Aorta (tissue), 5 donors: ENCODE measurements at regions not wholly inside any gene's neighbourhood (a gene's known extent, or its start where the extent isn't known, plus 50 kb on each side); places are given as distances from the start of the nearest gene placed in this dataset.

Source experiments
- ATAC-seq: fragments of 200-7000 bp; cut with Tn5 transposase; one replicate; pipeline ENCODE4 v1.9.1; 2022; ENCODE audit warnings: moderate library complexity; ENCODE audit not compliant: low FRiP score
- DNase-seq, 2 donors: peaks; one replicate each; pipeline ENCODE4 v3.0.0-alpha.2; 2020
- H3K27ac ChIP-seq, 2 donors: one replicate each; pipeline ENCODE4 v1.5.1; 2013; ENCODE audit warnings: low read length in 2 of 2, mild to moderate bottlenecking in 2 of 2, moderate library complexity in 2 of 2, control low read depth in 1 of 2, inconsistent platforms in 1 of 2, low read depth in 1 of 2
- H3K27me3 ChIP-seq, 2 donors: one replicate each; pipeline ENCODE4 v1.6.1; 2013; ENCODE audit warnings: control low read depth in 1 of 2, low read length in 1 of 2, mild to moderate bottlenecking in 1 of 2, moderate library complexity in 1 of 2; ENCODE audit not compliant: insufficient read depth in 2 of 2, control insufficient read depth in 1 of 2
- H3K36me3 ChIP-seq, 2 donors: one replicate each; pipeline ENCODE4 v1.6.1; 2013; ENCODE audit warnings: control low read depth in 1 of 2, low read length in 1 of 2, mild to moderate bottlenecking in 1 of 2; ENCODE audit not compliant: insufficient read depth in 2 of 2, control insufficient read depth in 1 of 2
- H3K4me1 ChIP-seq, 2 donors: one replicate each; pipeline ENCODE4 v1.6.1; 2013; ENCODE audit warnings: low read length in 2 of 2, control low read depth in 1 of 2, mild to moderate bottlenecking in 1 of 2, moderate library complexity in 1 of 2; ENCODE audit not compliant: insufficient read depth in 2 of 2, control insufficient read depth in 1 of 2
- H3K4me3 ChIP-seq, 2 donors: one replicate each; pipeline ENCODE4 v1.5.1; 2013; ENCODE audit warnings: low read length in 2 of 2, control low read depth in 1 of 2, mild to moderate bottlenecking in 1 of 2
- H3K9me3 ChIP-seq: one replicate; pipeline ENCODE4 v1.6.1; 2013; ENCODE audit warnings: mild to moderate bottlenecking, low read length; ENCODE audit not compliant: control insufficient read depth
- WGBS, 2 donors: extraction: QIAGEN DNeasy Blood & Tissue Kit; methylation state at CpG; one replicate each; pipeline ENCODE4 v1.1.7; 2013; 5-methylcytosine and 5-hydroxymethylcytosine counted together
- intact Hi-C, 2 donors: fragments of 100-400 bp; cut with DNase I; formaldehyde crosslinking; loops; one replicate each; pipeline versions ENCODE4 v1.14.2 to v1.15.0; 2022
- donor health status: healthy with polysubstance abuse.
- donor health status: Bipolar disorder and iron deficiency.
- donor health status: DM: no; HTN: no; CAD: no.
- donor health status: DM: no; HTN: no; CAD: no.
- donor health status: DM: yes; HTN: yes; CAD: no.

DNA sequence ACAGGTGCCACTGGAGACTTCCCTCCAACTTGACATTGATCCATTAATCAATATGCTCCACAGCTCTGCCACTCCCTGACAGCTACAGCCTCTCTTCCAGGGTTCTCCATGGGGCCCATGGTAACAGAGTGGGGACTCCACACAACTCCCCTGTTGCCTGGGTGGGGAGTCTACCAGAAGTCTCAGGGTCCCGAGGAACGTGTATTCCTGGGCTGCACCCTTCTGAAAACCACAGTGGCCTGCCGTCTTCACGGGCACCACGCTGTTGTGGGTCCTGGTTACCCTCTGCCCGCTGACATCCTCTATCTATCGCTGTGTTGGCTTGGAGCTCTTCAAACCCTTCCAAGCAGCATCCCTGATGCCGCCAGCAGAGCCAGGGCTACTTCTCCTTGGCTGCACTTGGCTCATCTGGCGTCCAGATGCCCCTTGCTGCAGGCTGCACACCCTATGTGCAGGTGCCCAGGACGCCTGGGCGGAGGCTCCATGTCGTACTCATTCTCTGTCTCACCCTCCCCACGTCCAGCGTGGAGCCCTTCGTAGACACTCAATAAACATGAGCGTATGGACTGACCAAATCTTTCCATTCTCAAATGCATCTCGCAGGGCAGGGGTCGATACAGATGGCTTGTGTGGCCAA, 1341.8 kb downstream of the TBC1D22A start:
- no peaks in the 10 kb centered on the region for H3K27me3 ChIP-seq
- H3K27ac ChIP-seq = no peak overlapping the region
- ATAC-seq (no peak), DNase-seq (no peak)
- no peak overlapping the region for H3K4me3 ChIP-seq
- H3K4me1 ChIP-seq = no peaks in the 10 kb centered on the region
- H3K36me3 ChIP-seq = no peaks in the 10 kb centered on the region
- WGBS, 2 donors = 77 to 80% methylated on average over 18 of the region's 18 CpGs
- peaks cover 5% of the 10 kb centered on the region for H3K9me3 ChIP-seq
- intact Hi-C loops = no loop called here

DNA sequence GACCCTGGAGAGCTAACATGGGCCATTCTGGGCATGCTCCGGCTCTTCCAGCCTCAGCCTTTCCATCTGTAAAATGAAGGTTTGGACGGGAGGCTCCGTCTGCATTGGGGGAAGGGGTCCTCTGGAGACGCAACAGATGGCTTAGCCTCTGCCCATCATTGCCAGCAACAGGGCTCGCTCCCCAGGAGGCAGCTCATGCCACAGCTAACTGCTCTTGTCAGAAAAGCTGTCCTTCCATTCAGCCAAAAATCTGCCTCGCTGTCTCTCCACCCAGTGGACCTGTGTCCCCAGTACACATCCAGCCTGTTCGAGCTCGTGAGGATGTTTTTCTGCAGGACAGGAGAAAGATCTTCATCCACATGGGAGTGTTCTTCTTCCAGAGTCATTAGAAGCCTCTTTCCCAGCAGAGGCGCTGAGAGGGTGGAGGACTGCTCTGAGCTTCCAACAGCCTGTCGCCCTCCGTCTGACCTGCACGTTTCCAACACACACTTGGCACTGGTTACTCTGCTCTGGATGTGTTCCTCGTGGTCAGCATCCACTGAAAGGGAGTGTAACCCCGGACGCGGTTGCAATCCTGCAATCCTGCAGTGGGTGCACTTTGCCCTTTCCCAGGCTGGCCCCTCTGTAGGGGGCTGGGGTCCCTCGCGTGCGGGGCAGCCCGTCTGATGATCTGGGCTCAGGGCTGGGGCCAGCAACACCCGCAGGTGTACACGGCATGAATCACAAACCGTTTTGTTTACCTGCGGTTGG, 1340.9 kb downstream of the TBC1D22A start:
- Histone ChIP-seq H3K4me1 (no peaks in the 10 kb centered on the region), H3K9me3 (peaks cover 1% of the 10 kb centered on the region), H3K4me3 (no peak overlapping the region), H3K27ac (no peak overlapping the region), H3K36me3 (no peaks in the 10 kb centered on the region), H3K27me3 (no peaks in the 10 kb centered on the region)
- ATAC-seq (no peak), DNase-seq (peak in 1 of 2 donors; percentile 34)
- 70 to 78% methylated on average over 24 of the region's 24 CpGs for WGBS, 2 donors
- intact Hi-C loops = no loop called here

DNA sequence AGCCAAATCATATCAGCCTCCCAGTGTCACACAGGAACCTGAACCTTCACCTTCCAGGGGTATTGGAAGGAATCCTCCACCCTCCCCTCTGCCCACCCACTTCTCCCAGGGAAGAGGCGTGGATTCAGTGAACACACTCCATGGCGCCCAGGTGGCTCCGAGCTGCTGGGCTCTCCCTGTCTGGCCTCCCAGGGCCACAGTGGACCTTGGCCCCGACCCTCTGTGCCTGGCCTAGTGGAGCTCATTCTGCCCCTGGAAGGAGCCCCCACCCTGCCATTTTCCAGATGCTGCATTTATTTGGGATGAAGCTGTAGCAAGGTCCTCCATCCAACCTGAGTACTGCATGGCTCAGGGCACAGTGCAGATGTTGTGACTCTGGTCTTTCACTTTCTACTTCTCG, 1340.1 kb downstream of the TBC1D22A start:
- ATAC-seq (no peak), DNase-seq (peak in 1 of 2 donors; percentile 41)
- no peaks in the 10 kb centered on the region for H3K9me3 ChIP-seq
- intact Hi-C loops = no loop called here
- no peak overlapping the region for H3K4me3 ChIP-seq
- 80 to 85% methylated on average over 5 of the region's 5 CpGs for WGBS, 2 donors
- H3K27ac ChIP-seq = no peak overlapping the region
- no peaks in the 10 kb centered on the region for H3K4me1 ChIP-seq
- H3K36me3 ChIP-seq = no peaks in the 10 kb centered on the region
- H3K27me3 ChIP-seq = no peaks in the 10 kb centered on the region

- ATAC-seq (no peak), DNase-seq (peak in 1 of 2 donors; percentile 67)
- intact Hi-C loops = no loop called here
- H3K27ac ChIP-seq = no peak overlapping the region
- WGBS, 2 donors = 89 to 92% methylated on average over 8 of the region's 8 CpGs
- no peaks in the 10 kb centered on the region for H3K27me3 ChIP-seq
- H3K4me3 ChIP-seq = no peak overlapping the region
- no peaks in the 10 kb centered on the region for H3K9me3 ChIP-seq
- no peaks in the 10 kb centered on the region for H3K36me3 ChIP-seq
- H3K4me1 ChIP-seq = no peaks in the 10 kb centered on the region
Observed at GRCh38 chr22:48101704-48102103, 1339.3 kb downstream of the TBC1D22A start.

- intact Hi-C loops = no loop called here
- DNase-seq (peak in 1 of 2 donors; percentile 43), ATAC-seq (no peak)
- H3K4me1 ChIP-seq = no peaks in the 10 kb centered on the region
- no peaks in the 10 kb centered on the region for H3K36me3 ChIP-seq
- 82 to 86% methylated on average over 14 of the region's 14 CpGs for WGBS, 2 donors
- no peak overlapping the region for H3K4me3 ChIP-seq
- no peaks in the 10 kb centered on the region for H3K27me3 ChIP-seq
- H3K27ac ChIP-seq = no peak overlapping the region
- H3K9me3 ChIP-seq = no peaks in the 10 kb centered on the region
Observed at GRCh38 chr22:48100685-48101417, 1338.4 kb downstream of the TBC1D22A start.

DNA sequence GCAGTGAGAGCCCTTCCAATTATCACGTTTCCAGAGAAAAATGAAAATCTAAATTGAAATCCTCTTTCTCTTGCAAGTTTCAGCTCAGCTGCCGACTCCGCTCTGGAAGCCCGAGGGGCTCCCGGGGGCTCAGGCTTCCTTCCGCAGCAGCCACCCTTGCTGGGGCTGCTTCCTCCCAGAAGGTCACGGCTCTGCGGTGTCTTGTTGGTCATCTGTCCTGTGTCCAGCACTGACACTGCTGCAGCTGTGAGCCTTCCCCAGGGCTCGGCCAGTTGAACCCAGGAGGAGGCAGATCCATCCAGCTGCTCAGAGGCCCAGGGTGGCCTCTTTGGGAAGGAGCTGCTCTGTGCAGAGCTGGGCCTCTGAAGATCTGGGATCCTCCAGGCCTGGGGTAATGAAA, 1337.2 kb downstream of the TBC1D22A start:
- Histone ChIP-seq H3K27ac (no peak overlapping the region), H3K9me3 (no peaks in the 10 kb centered on the region), H3K4me3 (no peak overlapping the region), H3K4me1 (no peaks in the 10 kb centered on the region), H3K27me3 (no peaks in the 10 kb centered on the region), H3K36me3 (no peaks in the 10 kb centered on the region)
- ATAC-seq (no peak), DNase-seq (peak in 1 of 2 donors; percentile 63)
- 66 to 72% methylated on average over 9 of the region's 9 CpGs for WGBS, 2 donors
- intact Hi-C loops = no loop called here

DNA sequence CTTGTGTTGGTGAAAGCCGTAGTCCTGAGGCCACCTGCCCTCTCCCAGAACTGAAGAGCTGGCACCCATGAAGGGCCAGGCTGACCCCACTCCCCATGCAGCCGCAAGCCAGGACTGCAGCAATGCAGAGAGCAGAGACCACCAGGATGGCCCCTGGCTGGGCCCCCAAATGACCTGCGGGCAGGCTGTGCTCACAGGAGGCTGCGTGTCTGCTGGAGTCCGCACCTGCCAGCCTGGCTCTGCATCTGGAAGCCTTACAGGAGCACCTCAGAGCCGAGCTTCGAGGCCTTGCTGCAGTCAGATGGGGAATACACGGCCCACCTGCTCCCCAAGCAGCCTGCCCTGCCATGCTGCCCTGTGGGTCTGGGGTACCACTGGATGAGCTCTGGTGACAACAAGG, 1336.8 kb downstream of the TBC1D22A start:
- 80 to 83% methylated on average over 8 of the region's 8 CpGs for WGBS, 2 donors
- intact Hi-C loops = no loop called here
- H3K4me3 ChIP-seq = no peak overlapping the region
- ATAC-seq (no peak), DNase-seq (peak in 1 of 2 donors; percentile 70)
- H3K9me3 ChIP-seq = no peaks in the 10 kb centered on the region
- no peaks in the 10 kb centered on the region for H3K27me3 ChIP-seq
- H3K27ac ChIP-seq = no peak overlapping the region
- no peaks in the 10 kb centered on the region for H3K36me3 ChIP-seq
- no peaks in the 10 kb centered on the region for H3K4me1 ChIP-seq

GRCh38 chr22:48098921-48099245, 1336.4 kb downstream of the TBC1D22A start:
- Histone ChIP-seq H3K9me3 (no peaks in the 10 kb centered on the region), H3K4me1 (no peaks in the 10 kb centered on the region), H3K27me3 (no peaks in the 10 kb centered on the region), H3K4me3 (no peak overlapping the region), H3K36me3 (no peaks in the 10 kb centered on the region), H3K27ac (no peak overlapping the region)
- intact Hi-C loops = no loop called here
- ATAC-seq = no peak
- 71 to 76% methylated on average over 10 of the region's 10 CpGs for WGBS, 2 donors
- peak in 1 of 2 donors; percentile 71 for DNase-seq
